SJCRH30 (cell line): ENCODE measurements at regions not wholly inside any gene's neighbourhood (a gene's known extent, or its start where the extent isn't known, plus 50 kb on each side); places are given as distances from the start of the nearest gene placed in this dataset.
A peak's percentile ranks its signal among the peaks of the same experiment; 100 is the strongest.
"Not testable (repeated sequence)": the region's sequence is repeated elsewhere in the genome, so short reads cannot be mapped to it uniquely, and the experiment has no call there.

Experiments used
- DNase-seq, 2 experiments: peaks; one replicate each; pipeline ENCODE4 v3.0.0-alpha.2; 2015 to 2020
- H3K27ac ChIP-seq: fragments of 250-450 bp; sonication (Bioruptor Pico); 2 replicates; pipeline ENCODE4 v1.5.1; 2020; ENCODE audit warnings: mild to moderate bottlenecking, moderate library complexity
- H3K27me3 ChIP-seq: fragments of 250-450 bp; sonication (Bioruptor Pico); 2 replicates; pipeline ENCODE4 v1.5.1; 2020; ENCODE audit warnings: mild to moderate bottlenecking, moderate library complexity
- H3K36me3 ChIP-seq: fragments of 250-450 bp; sonication (Bioruptor Pico); 2 replicates; pipeline ENCODE4 v1.5.1; 2020; ENCODE audit warnings: mild to moderate bottlenecking, moderate library complexity
- H3K4me1 ChIP-seq: fragments of 250-450 bp; sonication (Bioruptor Pico); 2 replicates; pipeline ENCODE4 v1.5.1; 2020; ENCODE audit warnings: mild to moderate bottlenecking, moderate library complexity
- H3K4me3 ChIP-seq: fragments of 250-450 bp; sonication (Bioruptor Pico); 2 replicates; pipeline ENCODE4 v1.5.1; 2020; ENCODE audit warnings: mild to moderate bottlenecking, moderate library complexity
- H3K9me3 ChIP-seq: fragments of 250-450 bp; sonication (Bioruptor Pico); replicated peaks from 2 replicates; pipeline ENCODE4 v1.5.1; 2020; ENCODE audit warnings: mild to moderate bottlenecking, moderate library complexity

GRCh38 chr19:34580055-34580336, 97.0 kb downstream of the SCGB2B2 start:
- Histone ChIP-seq H3K27me3 (no peaks in the 10 kb centered on the region), H3K9me3 (no peaks in the 10 kb centered on the region), H3K4me3 (no peak overlapping the region), H3K27ac (no peak overlapping the region), H3K36me3 (no peaks in the 10 kb centered on the region), H3K4me1 (no peaks in the 10 kb centered on the region)
- DNase-seq = no peak

- no peak for DNase-seq
Measured at GRCh38 chr19:34579281-34580054, 97.5 kb downstream of the SCGB2B2 start.

GRCh38 chr19:34578751-34579150, 97.2 kb downstream of the WTIP start:
- no peaks in the 10 kb centered on the region for H3K27me3 ChIP-seq
- no peak for DNase-seq
- H3K4me1 ChIP-seq = no peaks in the 10 kb centered on the region
- no peaks in the 10 kb centered on the region for H3K9me3 ChIP-seq
- no peak overlapping the region for H3K4me3 ChIP-seq
- no peak overlapping the region for H3K27ac ChIP-seq
- H3K36me3 ChIP-seq = no peaks in the 10 kb centered on the region

More at GRCh38 chr19:34579281-34580054, 97.5 kb downstream of the SCGB2B2 start:
- H3K27ac ChIP-seq = no peak overlapping the region
- H3K36me3 ChIP-seq = no peaks in the 10 kb centered on the region
- H3K4me1 ChIP-seq = no peaks in the 10 kb centered on the region
- H3K9me3 ChIP-seq = no peaks in the 10 kb centered on the region
- H3K27me3 ChIP-seq = no peaks in the 10 kb centered on the region
- no peak overlapping the region for H3K4me3 ChIP-seq

- Histone ChIP-seq H3K27me3 (no peaks in the 10 kb centered on the region), H3K4me3 (no peak overlapping the region), H3K4me1 (no peaks in the 10 kb centered on the region), H3K27ac (no peak overlapping the region), H3K36me3 (no peaks in the 10 kb centered on the region), H3K9me3 (no peaks in the 10 kb centered on the region)
- no peak for DNase-seq
Measured at GRCh38 chr19:34578173-34578572, 96.6 kb downstream of the WTIP start.

GRCh38 chr19:34577531-34578101, 96.1 kb downstream of the WTIP start:
- no peak overlapping the region for H3K4me3 ChIP-seq
- no peaks in the 10 kb centered on the region for H3K36me3 ChIP-seq
- H3K4me1 ChIP-seq = no peaks in the 10 kb centered on the region

GRCh38 chr19:34577056-34577455, 95.5 kb downstream of the WTIP start:
- Histone ChIP-seq H3K27me3 (no peaks in the 10 kb centered on the region), H3K4me1 (no peaks in the 10 kb centered on the region), H3K9me3 (no peaks in the 10 kb centered on the region; the same call in 1 of the 2 replicates), H3K4me3 (no peak overlapping the region), H3K36me3 (no peaks in the 10 kb centered on the region), H3K27ac (no peak overlapping the region)
- DNase-seq = no peak

More at GRCh38 chr19:34577531-34578101, 96.1 kb downstream of the WTIP start:
- DNase-seq = no peak
- no peak overlapping the region for H3K27ac ChIP-seq
- no peaks in the 10 kb centered on the region for H3K27me3 ChIP-seq
- no peaks in the 10 kb centered on the region; the same call in 1 of the 2 replicates for H3K9me3 ChIP-seq

GRCh38 chr19:34576292-34576691, 94.7 kb downstream of the WTIP start:
- Histone ChIP-seq H3K27me3 (no peaks in the 10 kb centered on the region), H3K4me3 (no peak overlapping the region), H3K4me1 (no peaks in the 10 kb centered on the region), H3K9me3 (no peaks in the 10 kb centered on the region; the same call in 1 of the 2 replicates), H3K27ac (no peak overlapping the region), H3K36me3 (no peaks in the 10 kb centered on the region)
- DNase-seq = no peak

GRCh38 chr19:34575206-34575605, 93.6 kb downstream of the WTIP start:
- H3K36me3 ChIP-seq = no peaks in the 10 kb centered on the region
- DNase-seq = no peak
- no peak overlapping the region for H3K27ac ChIP-seq
- no peaks in the 10 kb centered on the region for H3K4me1 ChIP-seq
- no peak overlapping the region for H3K4me3 ChIP-seq
- H3K9me3 ChIP-seq = no peaks in the 10 kb centered on the region; the same call in 1 of the 2 replicates
- H3K27me3 ChIP-seq = no peaks in the 10 kb centered on the region

- Histone ChIP-seq H3K36me3 (no peaks in the 10 kb centered on the region), H3K4me1 (no peaks in the 10 kb centered on the region), H3K9me3 (no peaks in the 10 kb centered on the region; the same call in 1 of the 2 replicates), H3K27ac (no peak overlapping the region), H3K27me3 (no peaks in the 10 kb centered on the region), H3K4me3 (no peak overlapping the region)
- peak in 1 of 2 experiments; percentile 12 for DNase-seq
Measured at GRCh38 chr19:34574704-34575103, 93.1 kb downstream of the WTIP start.

- no peak for DNase-seq
- H3K9me3 ChIP-seq = no peaks in the 10 kb centered on the region; the same call in 1 of the 2 replicates
- no peak overlapping the region for H3K4me3 ChIP-seq
- H3K36me3 ChIP-seq = no peaks in the 10 kb centered on the region
- H3K27me3 ChIP-seq = no peaks in the 10 kb centered on the region
- H3K4me1 ChIP-seq = no peaks in the 10 kb centered on the region
- H3K27ac ChIP-seq = no peak overlapping the region
Measured at GRCh38 chr19:34573226-34573864, 91.8 kb downstream of the WTIP start.

GRCh38 chr19:34570140-34570539, 88.6 kb downstream of the WTIP start:
- not testable (repeated sequence) for DNase-seq, H3K9me3 ChIP-seq, H3K27me3 ChIP-seq, H3K27ac ChIP-seq, H3K4me3 ChIP-seq, H3K36me3 ChIP-seq, H3K4me1 ChIP-seq

GRCh38 chr19:34562344-34562743, 80.8 kb downstream of the WTIP start:
- H3K4me1 ChIP-seq, DNase-seq, H3K36me3 ChIP-seq, H3K9me3 ChIP-seq, H3K27ac ChIP-seq, H3K4me3 ChIP-seq: not testable (repeated sequence)
- H3K27me3 ChIP-seq = peaks cover 13% of the 10 kb centered on the region
